Calu3 (cell line): ENCODE measurements at regions not wholly inside any gene's neighbourhood (a gene's known extent, or its start where the extent isn't known, plus 50 kb on each side); places are given as distances from the start of the nearest gene placed in this dataset.

ENCODE experiments used
- BruUV-seq: library from RNA; stranded (reverse); fragments of 400-500 nt; replicated peaks from 2 replicates; lab custom pipeline; 2021; lab: Mats Ljungman, UMichigan
- CTCF ChIA-PET: fragments of 300-600 bp; sonication (Branson Sonifier 250); formaldehyde crosslinking; loops from one replicate; lab custom pipeline; 2022; ENCODE audit warnings: antibody characterized with exemption; lab: Charles Lee
- DNase-seq: peaks from one replicate; pipeline ENCODE4 v3.0.0; 2022
- H3K27ac Mint-ChIP-seq: one replicate; pipeline ENCODE4 v1.8.0; 2022; ENCODE audit warnings: mixed read lengths; ENCODE audit not compliant: unreplicated experiment
- H3K27me3 Mint-ChIP-seq: one replicate; pipeline ENCODE4 v1.8.0; 2022; ENCODE audit warnings: mixed read lengths; ENCODE audit not compliant: unreplicated experiment
- H3K36me3 Mint-ChIP-seq: one replicate; pipeline ENCODE4 v1.8.0; 2022; ENCODE audit warnings: mild to moderate bottlenecking, moderate library complexity, mixed read lengths; ENCODE audit not compliant: insufficient read depth, unreplicated experiment
- H3K4me1 Mint-ChIP-seq: one replicate; pipeline ENCODE4 v1.8.0; 2022; ENCODE audit warnings: mild to moderate bottlenecking, low read depth, mixed read lengths; ENCODE audit not compliant: unreplicated experiment
- H3K4me3 Mint-ChIP-seq: one replicate; pipeline ENCODE4 v1.8.0; 2022; ENCODE audit warnings: mild to moderate bottlenecking, low read depth, moderate library complexity, mixed read lengths; ENCODE audit not compliant: unreplicated experiment
- H3K9me3 Mint-ChIP-seq: one replicate; pipeline ENCODE4 v1.8.0; 2022; ENCODE audit warnings: low read depth, mixed read lengths; ENCODE audit not compliant: unreplicated experiment
- CTCF ChIP-seq: fragments of 200-600 bp; IDR thresholded peaks from one replicate; pipeline ENCODE4 v1.8.0; 2022; ENCODE audit warnings: antibody characterized with exemption; ENCODE audit not compliant: unreplicated experiment
- intact Hi-C: fragments of 100-400 bp; cut with micrococcal nuclease; formaldehyde crosslinking; loops from one replicate; pipeline ENCODE4 v1.10.0; 2022; ENCODE audit not compliant: unreplicated experiment

GRCh38 chr2:192566863-192567262 lies 372.1 kb upstream of the TMEFF2 start:
- CTCF ChIA-PET: no interaction called here
- Mint-ChIP-seq H3K36me3 (no peaks in the 10 kb centered on the region), H3K27me3 (no peaks in the 10 kb centered on the region), H3K4me3 (no peak overlapping the region), H3K27ac (no peak overlapping the region), H3K9me3 (no peaks in the 10 kb centered on the region), H3K4me1 (no peaks in the 10 kb centered on the region)
- no TSS peak for BruUV-seq
- DNase-seq: no peak
- no peak for TF ChIP-seq CTCF
- intact Hi-C loops: no loop called here

GRCh38 chr2:192560326-192560725 lies 365.6 kb upstream of the TMEFF2 start:
- no peak overlapping the region for H3K27ac Mint-ChIP-seq
- CTCF ChIA-PET: no interaction called here
- H3K4me1 Mint-ChIP-seq: peaks cover 17% of the 10 kb centered on the region
- no peaks in the 10 kb centered on the region for H3K27me3 Mint-ChIP-seq
- intact Hi-C loops: no loop called here
- no peak for TF ChIP-seq CTCF
- H3K9me3 Mint-ChIP-seq: no peaks in the 10 kb centered on the region
- no peak overlapping the region for H3K4me3 Mint-ChIP-seq
- H3K36me3 Mint-ChIP-seq: no peaks in the 10 kb centered on the region
- BruUV-seq: no TSS peak
- no peak for DNase-seq

GRCh38 chr2:192559587-192559986 lies 364.9 kb upstream of the TMEFF2 start:
- Mint-ChIP-seq H3K27ac (no peak overlapping the region), H3K9me3 (no peaks in the 10 kb centered on the region), H3K27me3 (no peaks in the 10 kb centered on the region), H3K36me3 (no peaks in the 10 kb centered on the region), H3K4me1 (peaks cover 17% of the 10 kb centered on the region), H3K4me3 (no peak overlapping the region)
- no peak for DNase-seq
- no peak for TF ChIP-seq CTCF
- intact Hi-C loops: loop anchor here (5.0 kb wide), 1 partner anchor 367 kb away; the partner anchor contains the start of gene TMEFF2
- no TSS peak for BruUV-seq
- CTCF ChIA-PET: no interaction called here

- no TSS peak for BruUV-seq
- no peaks in the 10 kb centered on the region for H3K36me3 Mint-ChIP-seq
- H3K4me1 Mint-ChIP-seq: peaks cover 17% of the 10 kb centered on the region
- CTCF ChIA-PET: no interaction called here
- no peak for DNase-seq
- H3K27me3 Mint-ChIP-seq: no peaks in the 10 kb centered on the region
- H3K9me3 Mint-ChIP-seq: no peaks in the 10 kb centered on the region
- no peak for TF ChIP-seq CTCF
- no peak overlapping the region for H3K27ac Mint-ChIP-seq
- intact Hi-C loops: loop anchor here (5.0 kb wide), 1 partner anchor 366 kb away; the partner anchor contains the start of gene TMEFF2
- H3K4me3 Mint-ChIP-seq: no peak overlapping the region
Observed at GRCh38 chr2:192558637-192559036, 363.9 kb upstream of the TMEFF2 start.
